ENCODE measurements at regions not wholly inside any gene's neighbourhood (a gene's known extent, or its start where the extent isn't known, plus 50 kb on each side); places are given as distances from the start of the nearest gene placed in this dataset.

- H3K9me3 Mint-ChIP-seq, result peaks cover 3% of the 10 kb centered on the region
- H3K27ac Mint-ChIP-seq, result no peak overlapping the region
- peaks cover 2% of the 10 kb centered on the region for H3K36me3 Mint-ChIP-seq
- peaks cover 5% of the 10 kb centered on the region for H3K27me3 Mint-ChIP-seq
- H3K4me1 Mint-ChIP-seq, result no peaks in the 10 kb centered on the region
- DNase-seq, result no peak
- no peak overlapping the region for H3K4me3 Mint-ChIP-seq
These were observed 437.7 kb downstream of the PMP22 start for GRCh38 chr17:14827396-14827919.

GRCh38 chr17:14826358-14826757, 438.8 kb downstream of the PMP22 start:
- H3K4me3 Mint-ChIP-seq, result no peak overlapping the region
- peaks cover 5% of the 10 kb centered on the region for H3K27me3 Mint-ChIP-seq
- no peak overlapping the region for H3K27ac Mint-ChIP-seq
- H3K9me3 Mint-ChIP-seq, result peaks cover 3% of the 10 kb centered on the region
- no peaks in the 10 kb centered on the region for H3K4me1 Mint-ChIP-seq
- peaks cover 2% of the 10 kb centered on the region for H3K36me3 Mint-ChIP-seq
- no peak for DNase-seq

GRCh38 chr17:14818469-14818868, 446.7 kb downstream of the PMP22 start:
- Mint-ChIP-seq H3K9me3 (peaks cover 2% of the 10 kb centered on the region), H3K4me3 (no peak overlapping the region), H3K27ac (no peak overlapping the region), H3K27me3 (peaks cover 6% of the 10 kb centered on the region), H3K36me3 (no peaks in the 10 kb centered on the region), H3K4me1 (peaks cover 2% of the 10 kb centered on the region)
- no peak for DNase-seq

- no peaks in the 10 kb centered on the region for H3K36me3 Mint-ChIP-seq
- peaks cover 6% of the 10 kb centered on the region for H3K27me3 Mint-ChIP-seq
- DNase-seq, result no peak
- H3K4me3 Mint-ChIP-seq, result no peak overlapping the region
- H3K27ac Mint-ChIP-seq, result no peak overlapping the region
- peaks cover 2% of the 10 kb centered on the region for H3K9me3 Mint-ChIP-seq
- H3K4me1 Mint-ChIP-seq, result peaks cover 2% of the 10 kb centered on the region
These were observed 450.0 kb downstream of the PMP22 start for GRCh38 chr17:14815079-14815478.

GRCh38 chr17:14813649-14814370, 451.3 kb downstream of the PMP22 start:
- H3K27ac Mint-ChIP-seq, result no peak overlapping the region
- H3K36me3 Mint-ChIP-seq, result no peaks in the 10 kb centered on the region
- H3K4me3 Mint-ChIP-seq, result no peak overlapping the region
- H3K4me1 Mint-ChIP-seq, result peaks cover 2% of the 10 kb centered on the region
- H3K27me3 Mint-ChIP-seq, result peaks cover 6% of the 10 kb centered on the region
- peak; percentile 9 for DNase-seq
- H3K9me3 Mint-ChIP-seq, result peaks cover 1% of the 10 kb centered on the region

- Mint-ChIP-seq H3K4me1 (no peaks in the 10 kb centered on the region), H3K27ac (no peak overlapping the region), H3K27me3 (peaks cover 7% of the 10 kb centered on the region), H3K9me3 (peaks cover 9% of the 10 kb centered on the region), H3K36me3 (no peaks in the 10 kb centered on the region), H3K4me3 (no peak overlapping the region)
- DNase-seq, result no peak
These were observed 456.7 kb downstream of the PMP22 start for GRCh38 chr17:14808425-14808824.

- no peak for DNase-seq
- Mint-ChIP-seq H3K9me3 (peaks cover 9% of the 10 kb centered on the region), H3K36me3 (no peaks in the 10 kb centered on the region), H3K27ac (no peak overlapping the region), H3K4me3 (no peak overlapping the region), H3K27me3 (peaks cover 10% of the 10 kb centered on the region), H3K4me1 (no peaks in the 10 kb centered on the region)
These were observed 459.8 kb downstream of the PMP22 start for GRCh38 chr17:14805348-14805747.

- no peak for DNase-seq
- Mint-ChIP-seq H3K36me3 (no peaks in the 10 kb centered on the region), H3K27me3 (peaks cover 10% of the 10 kb centered on the region), H3K4me1 (no peaks in the 10 kb centered on the region), H3K9me3 (peaks cover 8% of the 10 kb centered on the region), H3K27ac (no peak overlapping the region), H3K4me3 (no peak overlapping the region)
These were observed 461.3 kb downstream of the PMP22 start for GRCh38 chr17:14803826-14804225.

GRCh38 chr17:14797801-14798200, 467.3 kb downstream of the PMP22 start:
- no peak for DNase-seq
- Mint-ChIP-seq H3K4me3 (no peak overlapping the region), H3K27me3 (peaks cover 3% of the 10 kb centered on the region), H3K36me3 (no peaks in the 10 kb centered on the region), H3K9me3 (no peaks in the 10 kb centered on the region), H3K27ac (no peak overlapping the region), H3K4me1 (no peaks in the 10 kb centered on the region)

- no peaks in the 10 kb centered on the region for H3K36me3 Mint-ChIP-seq
- H3K9me3 Mint-ChIP-seq, result no peaks in the 10 kb centered on the region
- DNase-seq, result no peak
- peaks cover 5% of the 10 kb centered on the region for H3K27me3 Mint-ChIP-seq
- no peak overlapping the region for H3K4me3 Mint-ChIP-seq
- no peaks in the 10 kb centered on the region for H3K4me1 Mint-ChIP-seq
- H3K27ac Mint-ChIP-seq, result no peak overlapping the region
These were observed 468.1 kb downstream of the PMP22 start for GRCh38 chr17:14797021-14797420.

- Mint-ChIP-seq H3K4me1 (peaks cover 1% of the 10 kb centered on the region), H3K4me3 (no peak overlapping the region), H3K27ac (no peak overlapping the region), H3K27me3 (peaks cover 6% of the 10 kb centered on the region), H3K9me3 (no peaks in the 10 kb centered on the region), H3K36me3 (no peaks in the 10 kb centered on the region)
- DNase-seq, result no peak
These were observed 470.2 kb downstream of the PMP22 start for GRCh38 chr17:14794961-14795360.

GRCh38 chr17:14793237-14793636, 471.9 kb downstream of the PMP22 start:
- peaks cover 14% of the 10 kb centered on the region for H3K27me3 Mint-ChIP-seq
- no peak overlapping the region for H3K4me3 Mint-ChIP-seq
- peaks cover 1% of the 10 kb centered on the region for H3K4me1 Mint-ChIP-seq
- no peaks in the 10 kb centered on the region for H3K9me3 Mint-ChIP-seq
- no peak for DNase-seq
- no peaks in the 10 kb centered on the region for H3K36me3 Mint-ChIP-seq
- H3K27ac Mint-ChIP-seq, result no peak overlapping the region

GRCh38 chr17:14792746-14793145, 472.4 kb downstream of the PMP22 start:
- no peak for DNase-seq
- no peaks in the 10 kb centered on the region for H3K9me3 Mint-ChIP-seq
- peaks cover 18% of the 10 kb centered on the region for H3K27me3 Mint-ChIP-seq
- no peak overlapping the region for H3K27ac Mint-ChIP-seq
- no peaks in the 10 kb centered on the region for H3K36me3 Mint-ChIP-seq
- H3K4me3 Mint-ChIP-seq, result no peak overlapping the region
- H3K4me1 Mint-ChIP-seq, result peaks cover 1% of the 10 kb centered on the region

GRCh38 chr17:14791221-14791620, 473.9 kb downstream of the PMP22 start:
- Mint-ChIP-seq H3K9me3 (no peaks in the 10 kb centered on the region), H3K27me3 (peaks cover 18% of the 10 kb centered on the region), H3K36me3 (no peaks in the 10 kb centered on the region), H3K4me3 (no peak overlapping the region), H3K27ac (no peak overlapping the region), H3K4me1 (peaks cover 1% of the 10 kb centered on the region)
- DNase-seq, result no peak

- no peak overlapping the region for H3K27ac Mint-ChIP-seq
- no peak overlapping the region for H3K4me3 Mint-ChIP-seq
- no peak for DNase-seq
- no peaks in the 10 kb centered on the region for H3K36me3 Mint-ChIP-seq
- no peaks in the 10 kb centered on the region for H3K9me3 Mint-ChIP-seq
- H3K4me1 Mint-ChIP-seq, result peaks cover 1% of the 10 kb centered on the region
- H3K27me3 Mint-ChIP-seq, result peaks cover 18% of the 10 kb centered on the region
These were observed 474.6 kb downstream of the PMP22 start for GRCh38 chr17:14790521-14790920.

- peaks cover 5% of the 10 kb centered on the region for H3K4me1 Mint-ChIP-seq
- peak; percentile 7 for DNase-seq
- no peaks in the 10 kb centered on the region for H3K9me3 Mint-ChIP-seq
- no peaks in the 10 kb centered on the region for H3K36me3 Mint-ChIP-seq
- H3K4me3 Mint-ChIP-seq, result no peak overlapping the region
- peaks cover 12% of the 10 kb centered on the region for H3K27me3 Mint-ChIP-seq
- H3K27ac Mint-ChIP-seq, result no peak overlapping the region
These were observed 480.0 kb downstream of the PMP22 start for GRCh38 chr17:14784997-14785696.

Measured in activated naive CD8-positive, alpha-beta T cell treated with anti-CD3 and anti-CD28 coated beads for 36 hours (primary cell).